AG09319 (cell line): ENCODE measurements at regions not wholly inside any gene's neighbourhood (a gene's known extent, or its start where the extent isn't known, plus 50 kb on each side); places are given as distances from the start of the nearest gene placed in this dataset.

ENCODE experiments used
- DNase-seq: peaks from one replicate; pipeline ENCODE4 v3.0.0-alpha.2; 2010; ENCODE audit warnings: low read depth; ENCODE audit errors: extremely low read depth
- TF ChIP-seq, protein P1 (sequence below): IDR thresholded peaks from 2 replicates; pipeline ENCODE4 v1.5.1; 2011; ENCODE audit warnings: low read depth, mild to moderate bottlenecking, inconsistent platforms, low read length, moderate library complexity

DNA sequence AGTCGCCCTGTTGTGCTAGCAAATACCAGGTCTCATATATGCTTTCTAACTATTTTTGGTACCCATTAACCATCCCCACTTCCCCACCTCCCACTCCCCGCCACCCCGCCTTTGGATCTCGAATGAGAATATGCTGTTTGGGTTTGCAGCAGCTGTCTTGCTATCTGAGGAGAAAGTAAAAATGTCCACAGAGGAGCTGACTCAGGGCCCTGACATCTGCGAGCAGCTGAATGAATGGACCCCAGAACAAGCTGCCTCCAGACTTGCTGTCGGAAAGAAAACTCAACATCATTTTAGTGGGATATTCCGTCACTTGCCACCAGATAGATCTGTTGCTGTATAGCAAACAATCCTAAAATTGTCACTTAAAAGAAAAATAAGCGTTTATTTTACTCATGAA lies 103.7 kb downstream of the LINC00237 start:
- DNase-seq: no peak
- TF ChIP-seq, protein P1, sequence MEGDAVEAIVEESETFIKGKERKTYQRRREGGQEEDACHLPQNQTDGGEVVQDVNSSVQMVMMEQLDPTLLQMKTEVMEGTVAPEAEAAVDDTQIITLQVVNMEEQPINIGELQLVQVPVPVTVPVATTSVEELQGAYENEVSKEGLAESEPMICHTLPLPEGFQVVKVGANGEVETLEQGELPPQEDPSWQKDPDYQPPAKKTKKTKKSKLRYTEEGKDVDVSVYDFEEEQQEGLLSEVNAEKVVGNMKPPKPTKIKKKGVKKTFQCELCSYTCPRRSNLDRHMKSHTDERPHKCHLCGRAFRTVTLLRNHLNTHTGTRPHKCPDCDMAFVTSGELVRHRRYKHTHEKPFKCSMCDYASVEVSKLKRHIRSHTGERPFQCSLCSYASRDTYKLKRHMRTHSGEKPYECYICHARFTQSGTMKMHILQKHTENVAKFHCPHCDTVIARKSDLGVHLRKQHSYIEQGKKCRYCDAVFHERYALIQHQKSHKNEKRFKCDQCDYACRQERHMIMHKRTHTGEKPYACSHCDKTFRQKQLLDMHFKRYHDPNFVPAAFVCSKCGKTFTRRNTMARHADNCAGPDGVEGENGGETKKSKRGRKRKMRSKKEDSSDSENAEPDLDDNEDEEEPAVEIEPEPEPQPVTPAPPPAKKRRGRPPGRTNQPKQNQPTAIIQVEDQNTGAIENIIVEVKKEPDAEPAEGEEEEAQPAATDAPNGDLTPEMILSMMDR: no peak

DNA sequence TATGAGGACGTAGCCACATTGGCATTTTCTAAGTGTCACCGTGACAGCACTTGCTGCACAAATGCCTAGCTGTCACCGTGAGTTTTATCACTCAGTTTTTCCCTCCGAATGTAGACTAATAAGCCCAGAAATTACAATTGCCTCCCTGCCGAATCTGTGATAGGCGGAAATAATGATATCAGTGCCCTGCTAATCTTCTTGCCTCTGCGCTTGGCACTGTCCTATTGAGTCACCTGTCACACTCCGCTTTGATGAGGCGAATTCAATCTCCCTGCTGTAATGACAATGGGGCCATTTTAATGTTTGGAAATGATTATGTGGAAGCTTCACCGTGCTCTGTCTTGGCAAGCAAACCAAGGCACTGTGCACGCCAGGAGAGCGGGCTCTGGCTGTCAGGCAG lies 112.8 kb downstream of the LINC00237 start:
- DNase-seq: no peak
- TF ChIP-seq, protein P1: no peak

DNA sequence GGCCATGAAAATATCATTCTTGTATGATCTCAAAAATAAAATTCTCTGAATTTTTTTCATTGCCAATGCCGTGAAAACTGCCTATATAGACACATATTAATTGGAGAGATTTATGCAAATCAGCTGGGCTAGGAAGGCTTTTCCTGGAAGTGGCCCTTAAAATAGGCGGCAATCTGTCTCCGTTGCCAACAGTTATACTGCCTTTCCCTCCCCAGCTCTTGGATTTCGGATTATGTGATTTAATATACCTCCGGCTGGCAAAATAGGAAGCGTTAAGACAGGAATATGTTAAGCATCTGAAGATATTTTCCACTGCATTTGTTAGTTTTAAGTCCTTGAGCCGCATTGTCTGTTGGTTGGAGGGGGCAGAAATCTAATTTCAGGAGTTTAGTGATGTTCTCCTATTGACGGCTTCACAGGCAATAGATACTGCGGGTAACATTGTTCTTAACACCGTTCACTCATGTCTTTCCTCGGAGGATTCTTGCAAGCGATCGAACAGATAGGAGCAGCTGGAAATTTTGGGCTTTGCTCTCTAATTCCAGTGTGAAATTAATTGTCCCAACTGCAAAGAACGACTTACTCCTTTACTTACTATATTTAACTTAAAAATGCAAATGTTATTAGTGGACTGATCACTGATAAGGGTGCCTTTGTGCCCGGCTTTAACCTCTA lies 113.3 kb downstream of the LINC00237 start:
- DNase-seq: no peak
- TF ChIP-seq, protein P1: no peak

DNA sequence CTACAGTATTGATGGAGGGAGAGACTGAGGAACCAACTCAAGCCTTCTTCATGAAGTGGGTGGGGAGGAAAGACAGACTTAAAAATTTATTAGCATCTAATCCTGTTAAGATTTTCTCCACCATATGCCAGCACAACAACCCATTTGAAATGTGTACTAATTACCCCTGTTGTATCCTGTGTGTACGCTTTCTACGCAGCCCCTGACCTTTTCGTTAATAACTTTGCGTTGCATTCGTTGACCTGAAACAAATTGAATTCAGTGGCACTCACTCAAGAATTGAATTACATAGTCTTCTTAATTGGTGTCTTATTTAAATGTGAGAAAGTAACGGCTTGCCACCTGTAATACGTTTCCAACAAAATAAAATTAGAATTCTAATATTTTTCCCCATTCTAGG lies 113.9 kb downstream of the LINC00237 start:
- TF ChIP-seq, protein P1: no peak
- no peak for DNase-seq

DNA sequence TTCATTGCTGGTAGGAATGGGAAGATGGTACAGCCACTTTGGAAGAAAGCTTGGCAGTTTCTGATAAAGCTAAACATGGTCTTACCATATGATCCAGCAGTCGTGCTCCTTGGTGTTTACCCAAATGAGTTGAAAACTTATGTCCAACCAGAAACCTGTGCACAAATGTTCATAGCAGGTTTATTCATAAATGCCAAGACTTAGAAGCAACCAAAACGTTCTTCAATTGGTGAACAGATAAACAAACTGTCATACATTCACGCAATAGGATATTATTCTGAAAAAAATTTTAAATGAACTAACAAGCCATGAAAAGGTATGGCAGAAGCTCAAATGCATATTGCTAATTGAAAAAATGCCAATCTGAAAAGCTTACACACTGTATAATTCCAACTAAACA lies 117.1 kb downstream of the LINC00237 start:
- TF ChIP-seq, protein P1: no peak
- DNase-seq: no peak

DNA sequence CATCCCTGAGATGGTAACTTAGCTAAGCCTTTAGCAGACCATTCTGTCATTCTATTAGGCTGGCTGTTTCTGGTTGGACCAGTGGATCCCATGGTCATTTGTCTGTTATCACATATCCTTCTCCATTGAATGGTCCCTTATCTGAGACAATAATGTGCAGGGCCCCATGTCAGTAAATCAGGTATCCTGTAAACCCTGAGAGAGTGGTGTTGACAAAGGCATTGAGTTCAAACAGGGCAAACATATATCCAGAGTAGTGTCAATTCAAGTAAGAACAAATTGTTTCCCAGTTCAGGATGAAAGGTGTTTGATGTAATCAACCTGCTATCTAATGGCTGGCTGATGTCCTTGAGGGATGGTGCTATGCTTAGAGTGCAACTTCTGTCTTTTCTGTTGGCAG lies 126.2 kb downstream of the LINC00237 start:
- no peak for DNase-seq
- TF ChIP-seq, protein P1: no peak

DNA sequence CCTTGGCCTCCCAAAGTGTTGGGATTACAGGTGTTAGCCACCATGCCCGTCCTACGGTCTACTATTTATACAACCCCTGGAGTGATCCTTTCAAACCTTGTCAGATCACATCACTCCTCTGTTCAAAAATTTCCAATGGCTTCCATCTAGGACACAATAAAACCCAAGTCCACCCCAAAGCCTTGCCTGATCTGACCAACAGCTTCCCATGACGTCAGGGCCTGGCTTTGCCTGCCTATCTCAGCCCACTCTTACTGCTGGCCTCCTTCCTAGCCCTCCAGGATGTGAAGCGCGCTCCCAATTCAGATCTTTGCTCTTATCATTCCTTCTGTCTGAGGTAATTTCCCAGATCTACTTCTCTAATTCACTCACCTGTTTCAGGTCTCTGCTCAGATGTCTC lies 128.4 kb downstream of the LINC00237 start:
- DNase-seq: no peak
- TF ChIP-seq, protein P1: no peak
